ENCODE measurements at regions not wholly inside any gene's neighbourhood (a gene's known extent, or its start where the extent isn't known, plus 50 kb on each side); places are given as distances from the start of the nearest gene placed in this dataset.
A peak's percentile ranks its signal among the peaks of the same experiment; 100 is the strongest.

- FAIRE-seq (peak; percentile 58), DNase-seq (ENCODE audit: insufficient read length, low spot score) (no peak)
- TF ChIP-seq SPI1 (IDR thresholded peaks at IDR 0.05; ENCODE audit: low read depth, low read length) = no peak; the same call in 1 of the 2 replicates
- TF ChIP-seq POLR2A (IDR thresholded peaks at IDR 0.05; ENCODE audit: low read depth, low read length) = no peak
- TF ChIP-seq POLR2AphosphoS5 (IDR thresholded peaks at IDR 0.05; ENCODE audit: low read depth, low read length) = no peak
- TF ChIP-seq POU2F2 (IDR thresholded peaks at IDR 0.05; ENCODE audit: low read depth, low read length) = no peak
- no peak for TF ChIP-seq TAF1 (IDR thresholded peaks at IDR 0.05; ENCODE audit: low read depth, low read length)
Measured at GRCh38 chr1:87176087-87176486, 152.6 kb upstream of the LMO4 start.

GRCh38 chr1:87176514-87176913, 152.2 kb upstream of the LMO4 start:
- DNase-seq (ENCODE audit: insufficient read length, low spot score) = no peak
- FAIRE-seq = no peak
- TF ChIP-seq SPI1 (IDR thresholded peaks at IDR 0.05; ENCODE audit: low read depth, low read length) (no peak), PAX5 (IDR thresholded peaks at IDR 0.05; ENCODE audit: insufficient read depth, low read length, severe bottlenecking) (no peak), POLR2A (IDR thresholded peaks at IDR 0.05; ENCODE audit: low read depth, low read length) (no peak), POU2F2 (IDR thresholded peaks at IDR 0.05; ENCODE audit: low read depth, low read length) (no peak), POLR2AphosphoS5 (IDR thresholded peaks at IDR 0.05; ENCODE audit: low read depth, low read length) (no peak), TAF1 (IDR thresholded peaks at IDR 0.05; ENCODE audit: low read depth, low read length) (no peak)

GRCh38 chr1:87178441-87178840, 150.2 kb upstream of the LMO4 start:
- DNase-seq (ENCODE audit: insufficient read length, low spot score) (no peak), FAIRE-seq (no peak)
- TF ChIP-seq POLR2A (IDR thresholded peaks at IDR 0.05; ENCODE audit: low read depth, low read length) (no peak), POLR2AphosphoS5 (IDR thresholded peaks at IDR 0.05; ENCODE audit: low read depth, low read length) (no peak), SPI1 (IDR thresholded peaks at IDR 0.05; ENCODE audit: low read depth, low read length) (no peak), PAX5 (IDR thresholded peaks at IDR 0.05; ENCODE audit: insufficient read depth, low read length, severe bottlenecking) (no peak), POU2F2 (IDR thresholded peaks at IDR 0.05; ENCODE audit: low read depth, low read length) (no peak), TAF1 (IDR thresholded peaks at IDR 0.05; ENCODE audit: low read depth, low read length) (no peak)

- DNase-seq (ENCODE audit: insufficient read length, low spot score) (no peak), FAIRE-seq (no peak)
- TF ChIP-seq SPI1 (IDR thresholded peaks at IDR 0.05; ENCODE audit: low read depth, low read length) (no peak), TAF1 (IDR thresholded peaks at IDR 0.05; ENCODE audit: low read depth, low read length) (no peak), POLR2A (IDR thresholded peaks at IDR 0.05; ENCODE audit: low read depth, low read length) (no peak), POU2F2 (IDR thresholded peaks at IDR 0.05; ENCODE audit: low read depth, low read length) (no peak), PAX5 (IDR thresholded peaks at IDR 0.05; ENCODE audit: insufficient read depth, low read length, severe bottlenecking) (no peak), POLR2AphosphoS5 (IDR thresholded peaks at IDR 0.05; ENCODE audit: low read depth, low read length) (no peak)
Measured at GRCh38 chr1:87179076-87179810, 149.4 kb upstream of the LMO4 start.

GRCh38 chr1:87179851-87180519, 148.7 kb upstream of the LMO4 start:
- DNase-seq (ENCODE audit: insufficient read length, low spot score) (no peak), FAIRE-seq (no peak)
- no peak for TF ChIP-seq POU2F2 (IDR thresholded peaks at IDR 0.05; ENCODE audit: low read depth, low read length)
- TF ChIP-seq SPI1 (IDR thresholded peaks at IDR 0.05; ENCODE audit: low read depth, low read length) = no peak
- TF ChIP-seq PAX5 (IDR thresholded peaks at IDR 0.05; ENCODE audit: insufficient read depth, low read length, severe bottlenecking) = no peak
- TF ChIP-seq TAF1 (IDR thresholded peaks at IDR 0.05; ENCODE audit: low read depth, low read length) = no peak
- TF ChIP-seq POLR2A (IDR thresholded peaks at IDR 0.05; ENCODE audit: low read depth, low read length) = no peak
- TF ChIP-seq POLR2AphosphoS5 (IDR thresholded peaks at IDR 0.05; ENCODE audit: low read depth, low read length) = no peak

GRCh38 chr1:87180682-87181081, 148.0 kb upstream of the LMO4 start:
- FAIRE-seq (no peak), DNase-seq (ENCODE audit: insufficient read length, low spot score) (no peak)
- TF ChIP-seq PAX5 (IDR thresholded peaks at IDR 0.05; ENCODE audit: insufficient read depth, low read length, severe bottlenecking) (no peak), POLR2A (IDR thresholded peaks at IDR 0.05; ENCODE audit: low read depth, low read length) (no peak), TAF1 (IDR thresholded peaks at IDR 0.05; ENCODE audit: low read depth, low read length) (no peak), POLR2AphosphoS5 (IDR thresholded peaks at IDR 0.05; ENCODE audit: low read depth, low read length) (no peak), SPI1 (IDR thresholded peaks at IDR 0.05; ENCODE audit: low read depth, low read length) (no peak), POU2F2 (IDR thresholded peaks at IDR 0.05; ENCODE audit: low read depth, low read length) (no peak)

- DNase-seq (ENCODE audit: insufficient read length, low spot score) = no peak
- no peak for FAIRE-seq
- no peak for TF ChIP-seq POLR2A (IDR thresholded peaks at IDR 0.05; ENCODE audit: low read depth, low read length)
- TF ChIP-seq TAF1 (IDR thresholded peaks at IDR 0.05; ENCODE audit: low read depth, low read length) = no peak
- TF ChIP-seq SPI1 (IDR thresholded peaks at IDR 0.05; ENCODE audit: low read depth, low read length) = no peak
- no peak for TF ChIP-seq PAX5 (IDR thresholded peaks at IDR 0.05; ENCODE audit: insufficient read depth, low read length, severe bottlenecking)
- no peak for TF ChIP-seq POU2F2 (IDR thresholded peaks at IDR 0.05; ENCODE audit: low read depth, low read length)
- no peak for TF ChIP-seq POLR2AphosphoS5 (IDR thresholded peaks at IDR 0.05; ENCODE audit: low read depth, low read length)
Measured at GRCh38 chr1:87182611-87183010, 146.1 kb upstream of the LMO4 start.

- FAIRE-seq (no peak), DNase-seq (ENCODE audit: insufficient read length, low spot score) (no peak)
- TF ChIP-seq POLR2A (IDR thresholded peaks at IDR 0.05; ENCODE audit: low read depth, low read length) (no peak), SPI1 (IDR thresholded peaks at IDR 0.05; ENCODE audit: low read depth, low read length) (no peak), TAF1 (IDR thresholded peaks at IDR 0.05; ENCODE audit: low read depth, low read length) (no peak), POLR2AphosphoS5 (IDR thresholded peaks at IDR 0.05; ENCODE audit: low read depth, low read length) (no peak), PAX5 (IDR thresholded peaks at IDR 0.05; ENCODE audit: insufficient read depth, low read length, severe bottlenecking) (no peak), POU2F2 (IDR thresholded peaks at IDR 0.05; ENCODE audit: low read depth, low read length) (no peak)
Measured at GRCh38 chr1:87185077-87185476, 143.6 kb upstream of the LMO4 start.

GRCh38 chr1:87186346-87186745, 142.3 kb upstream of the LMO4 start:
- FAIRE-seq (no peak), DNase-seq (ENCODE audit: insufficient read length, low spot score) (no peak)
- TF ChIP-seq POLR2AphosphoS5 (IDR thresholded peaks at IDR 0.05; ENCODE audit: low read depth, low read length) = no peak
- TF ChIP-seq TAF1 (IDR thresholded peaks at IDR 0.05; ENCODE audit: low read depth, low read length) = no peak
- TF ChIP-seq POLR2A (IDR thresholded peaks at IDR 0.05; ENCODE audit: low read depth, low read length) = no peak
- no peak for TF ChIP-seq SPI1 (IDR thresholded peaks at IDR 0.05; ENCODE audit: low read depth, low read length)
